SU-DHL-6 (cell line): ENCODE measurements at regions not wholly inside any gene's neighbourhood (a gene's known extent, or its start where the extent isn't known, plus 50 kb on each side); places are given as distances from the start of the nearest gene placed in this dataset.

Experiments used
- CTCF ChIP-seq: fragments of 200-600 bp; sonication (generic); IDR thresholded peaks from one replicate; pipeline ENCODE4 v1.5.1; 2017; ENCODE audit warnings: antibody characterized with exemption, mild to moderate bottlenecking, low read length, moderate library complexity; ENCODE audit not compliant: insufficient read depth, poor library complexity, severe bottlenecking
- EZH2phosphoT487 ChIP-seq: fragments of 200-600 bp; sonication (generic), shearing (Covaris generic); conservative IDR thresholded peaks from 2 replicates; pipeline ENCODE4 v1.6.1; 2018; ENCODE audit warnings: mild to moderate bottlenecking, antibody characterized with exemption, low read length, moderate library complexity, mixed read lengths

GRCh38 chr15:96253006-96253747 lies 77.3 kb upstream of the NR2F2 start:
- TF ChIP-seq CTCF (no peak), EZH2phosphoT487 (no peak)
